ENCODE measurements at regions not wholly inside any gene's neighbourhood (a gene's known extent, or its start where the extent isn't known, plus 50 kb on each side); places are given as distances from the start of the nearest gene placed in this dataset.

GRCh38 chr11:112752563-112752962 lies 208.7 kb upstream of the NCAM1 start:
- no peak overlapping the region for H3K4me3 ChIP-seq (ENCODE audit: control insufficient read depth, low read depth, low read length)
- no peak for TF ChIP-seq CTCF (IDR thresholded peaks at IDR 0.05; ENCODE audit: control insufficient read depth, insufficient read depth, low read depth, low read length, missing control alignments)
- no peak for DNase-seq (ENCODE audit: low read depth)

GRCh38 chr11:112753706-112754105 lies 207.5 kb upstream of the NCAM1 start:
- DNase-seq (ENCODE audit: low read depth) = no peak
- no peak for TF ChIP-seq CTCF (IDR thresholded peaks at IDR 0.05; ENCODE audit: control insufficient read depth, insufficient read depth, low read depth, low read length, missing control alignments)
- no peak overlapping the region for H3K4me3 ChIP-seq (ENCODE audit: control insufficient read depth, low read depth, low read length)

GRCh38 chr11:112759418-112759817 lies 201.8 kb upstream of the NCAM1 start:
- no peak for DNase-seq (ENCODE audit: low read depth)
- TF ChIP-seq CTCF (IDR thresholded peaks at IDR 0.05; ENCODE audit: control insufficient read depth, insufficient read depth, low read depth, low read length, missing control alignments) = no peak
- no peak overlapping the region for H3K4me3 ChIP-seq (ENCODE audit: control insufficient read depth, low read depth, low read length)

- H3K4me3 ChIP-seq (ENCODE audit: control insufficient read depth, low read depth, low read length) = no peak overlapping the region
- no peak for DNase-seq (ENCODE audit: low read depth)
- TF ChIP-seq CTCF (IDR thresholded peaks at IDR 0.05; ENCODE audit: control insufficient read depth, insufficient read depth, low read depth, low read length, missing control alignments) = no peak
Measured at GRCh38 chr11:112760396-112761059, 200.7 kb upstream of the NCAM1 start.

GRCh38 chr11:112761911-112762706 lies 199.1 kb upstream of the NCAM1 start:
- no peak for DNase-seq (ENCODE audit: low read depth)
- TF ChIP-seq CTCF (IDR thresholded peaks at IDR 0.05; ENCODE audit: control insufficient read depth, insufficient read depth, low read depth, low read length, missing control alignments) = no peak
- H3K4me3 ChIP-seq (ENCODE audit: control insufficient read depth, low read depth, low read length) = no peak overlapping the region

GRCh38 chr11:112762707-112763090 lies 198.5 kb upstream of the NCAM1 start:
- TF ChIP-seq CTCF (IDR thresholded peaks at IDR 0.05; ENCODE audit: control insufficient read depth, insufficient read depth, low read depth, low read length, missing control alignments) = no peak
- DNase-seq (ENCODE audit: low read depth) = no peak
- no peak overlapping the region for H3K4me3 ChIP-seq (ENCODE audit: control insufficient read depth, low read depth, low read length)
